ENCODE measurements at regions not wholly inside any gene's neighbourhood (a gene's known extent, or its start where the extent isn't known, plus 50 kb on each side); places are given as distances from the start of the nearest gene placed in this dataset.
"Not testable (repeated sequence)": the region's sequence is repeated elsewhere in the genome, so short reads cannot be mapped to it uniquely, and the experiment has no call there.

DNA sequence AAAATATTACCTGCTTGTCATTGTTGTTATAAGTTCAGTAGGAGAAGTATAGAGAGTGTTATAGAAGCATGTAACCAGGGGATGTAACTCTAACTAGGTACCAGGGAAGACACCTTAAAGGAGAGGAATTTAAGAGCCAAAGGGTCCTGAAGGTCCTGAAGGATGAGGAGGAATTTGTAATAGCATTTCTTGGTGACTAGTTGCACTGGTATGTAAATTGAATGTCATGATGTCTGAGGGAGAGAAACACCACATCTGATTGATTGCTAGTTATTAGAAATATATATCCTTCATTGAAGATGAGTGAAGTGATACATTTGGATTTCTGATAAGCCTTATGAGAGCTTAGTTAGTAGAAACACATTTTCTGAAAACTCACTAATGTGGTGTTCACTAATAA lies 643.8 kb downstream of the RFPL4B start:
- no peak for DNase-seq

DNA sequence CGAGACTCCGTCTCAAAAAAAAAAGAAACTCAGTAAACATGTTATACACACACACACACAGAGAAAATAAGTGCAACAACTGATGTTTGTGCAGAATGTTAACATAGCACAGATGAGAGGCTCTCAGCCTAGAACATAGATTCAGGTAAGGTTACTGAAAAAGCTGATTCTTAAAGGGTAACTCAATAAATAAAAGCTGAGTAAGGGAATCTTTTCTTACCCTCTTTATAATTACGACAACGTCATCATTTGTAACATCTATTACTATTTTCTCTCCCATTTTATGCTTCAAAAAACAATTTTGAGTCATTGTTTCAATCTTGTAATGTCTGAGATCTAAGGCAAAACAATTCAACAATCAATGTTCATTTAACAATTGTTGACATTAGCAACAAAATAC lies 644.8 kb downstream of the RFPL4B start:
- no peak for DNase-seq

DNA sequence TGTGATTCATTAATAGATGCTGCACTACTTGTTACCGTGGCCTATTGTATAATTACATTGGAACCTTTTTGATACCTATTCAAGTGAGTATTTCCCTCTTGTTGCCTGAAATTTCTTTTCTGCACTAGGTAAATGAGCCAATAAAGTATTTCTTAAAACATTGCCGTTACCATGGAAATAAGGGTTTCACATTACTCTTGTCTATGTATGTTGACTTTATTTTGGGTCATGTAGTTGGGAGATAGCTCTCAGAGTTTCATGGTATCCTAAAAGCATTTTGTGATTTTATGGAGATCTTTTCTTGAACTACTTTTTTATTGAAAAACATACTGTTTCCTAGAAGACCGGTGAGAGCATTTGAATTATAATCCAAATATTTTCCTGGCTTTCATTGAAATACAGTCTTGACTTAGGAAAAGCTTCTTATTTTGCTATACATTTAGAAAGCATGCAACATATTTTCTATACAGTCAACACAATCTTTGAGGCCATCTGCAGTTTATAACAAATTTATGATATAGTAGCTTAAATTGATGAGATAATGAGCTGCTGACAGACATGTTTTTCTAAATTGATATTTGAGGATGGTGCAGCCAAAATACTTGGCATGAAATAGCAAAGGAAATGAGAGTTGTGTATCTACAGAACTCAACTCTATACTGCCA lies 650.4 kb downstream of the RFPL4B start:
- DNase-seq = no peak

DNA sequence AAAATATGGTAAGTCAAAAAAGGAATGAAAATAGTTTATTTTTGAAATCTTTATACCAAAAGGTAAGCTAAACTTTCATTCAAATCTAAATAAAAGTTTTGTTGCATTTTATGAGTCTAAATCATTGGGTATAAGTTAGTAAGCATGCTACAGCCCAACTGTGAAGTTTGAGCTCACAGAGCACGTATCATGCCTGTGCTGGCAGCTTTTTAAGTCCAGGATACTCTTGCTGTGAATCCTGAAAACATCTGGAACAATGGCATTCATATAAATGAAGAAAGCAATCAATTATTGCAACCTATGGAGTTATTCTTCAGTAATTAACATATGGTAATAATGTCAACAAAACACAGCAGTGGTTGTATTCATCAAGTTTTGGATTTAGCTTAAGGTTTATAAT lies 656.9 kb downstream of the RFPL4B start:
- no peak for DNase-seq

DNA sequence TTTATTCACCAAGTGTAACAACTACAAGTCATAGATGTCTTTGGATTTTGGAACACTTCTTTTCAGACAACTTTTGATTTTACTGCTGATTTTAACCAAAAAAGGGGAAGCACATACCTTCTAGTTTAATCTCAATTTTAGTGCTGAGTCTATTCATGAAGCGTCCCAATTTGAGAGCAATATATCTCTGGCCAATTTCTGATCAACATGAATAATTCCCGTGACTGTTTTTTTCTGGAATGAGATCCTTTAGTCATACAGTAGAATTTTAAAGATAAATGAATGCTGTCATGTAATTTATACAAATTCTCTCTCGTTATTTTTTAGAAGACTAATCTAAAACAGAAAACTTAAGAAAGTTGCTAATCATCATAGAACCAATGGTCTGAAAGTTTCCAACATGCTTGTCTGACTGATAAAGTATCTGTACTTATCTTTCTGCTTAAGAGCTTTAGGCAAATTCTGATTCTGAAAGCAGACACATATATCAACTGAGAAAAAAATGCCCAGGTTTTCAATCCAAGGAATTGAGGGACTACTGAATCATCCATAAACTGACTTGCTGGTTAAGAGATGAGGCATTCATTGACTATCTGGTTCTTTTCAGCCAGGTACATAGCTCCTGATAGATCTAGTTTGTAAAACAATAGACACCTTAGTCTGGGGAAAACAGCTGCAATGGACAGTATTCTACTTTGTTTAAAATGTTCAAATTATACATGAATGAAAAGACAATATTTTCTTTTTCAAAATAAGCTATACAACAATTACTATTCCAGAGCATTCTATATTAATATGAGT lies 657.5 kb downstream of the RFPL4B start:
- DNase-seq = no peak

DNA sequence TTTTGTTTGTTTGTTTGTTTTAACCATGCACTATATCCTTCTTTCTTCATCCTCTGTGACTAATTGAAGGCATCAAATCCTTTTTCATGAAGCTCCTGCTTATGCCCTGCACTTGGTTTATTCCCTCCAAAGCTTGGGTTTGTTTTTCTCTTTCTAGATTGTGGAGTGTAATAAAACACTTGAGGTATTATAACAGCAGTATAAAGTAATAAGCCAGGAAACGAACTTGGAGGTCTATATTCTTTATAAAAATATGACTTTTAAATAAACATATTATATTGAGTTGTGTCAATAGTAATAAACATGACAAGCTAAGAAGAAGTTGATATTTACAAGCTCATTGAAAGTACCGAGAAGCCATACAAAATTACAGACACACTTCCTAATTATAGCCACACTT lies 659.4 kb downstream of the RFPL4B start:
- no peak for DNase-seq

DNA sequence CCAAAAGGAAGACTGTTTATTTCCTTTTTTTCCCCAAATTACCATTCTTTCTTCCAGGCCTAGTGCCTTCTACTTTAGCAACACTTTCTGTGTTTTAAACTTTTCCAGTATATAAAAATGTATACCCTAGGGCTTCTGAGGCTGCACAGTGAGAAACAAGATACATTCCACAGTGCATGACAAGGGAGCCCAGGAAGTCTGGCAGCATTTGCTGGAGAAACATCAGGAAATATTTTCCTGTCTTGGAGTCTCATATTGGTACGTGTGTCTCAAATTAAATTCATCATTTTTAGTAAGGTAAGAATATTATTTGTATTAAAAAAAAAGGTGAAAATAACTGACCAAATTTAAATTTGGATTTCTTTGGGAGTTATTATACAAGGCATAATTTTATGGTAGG lies 662.6 kb downstream of the RFPL4B start:
- no peak for DNase-seq

DNA sequence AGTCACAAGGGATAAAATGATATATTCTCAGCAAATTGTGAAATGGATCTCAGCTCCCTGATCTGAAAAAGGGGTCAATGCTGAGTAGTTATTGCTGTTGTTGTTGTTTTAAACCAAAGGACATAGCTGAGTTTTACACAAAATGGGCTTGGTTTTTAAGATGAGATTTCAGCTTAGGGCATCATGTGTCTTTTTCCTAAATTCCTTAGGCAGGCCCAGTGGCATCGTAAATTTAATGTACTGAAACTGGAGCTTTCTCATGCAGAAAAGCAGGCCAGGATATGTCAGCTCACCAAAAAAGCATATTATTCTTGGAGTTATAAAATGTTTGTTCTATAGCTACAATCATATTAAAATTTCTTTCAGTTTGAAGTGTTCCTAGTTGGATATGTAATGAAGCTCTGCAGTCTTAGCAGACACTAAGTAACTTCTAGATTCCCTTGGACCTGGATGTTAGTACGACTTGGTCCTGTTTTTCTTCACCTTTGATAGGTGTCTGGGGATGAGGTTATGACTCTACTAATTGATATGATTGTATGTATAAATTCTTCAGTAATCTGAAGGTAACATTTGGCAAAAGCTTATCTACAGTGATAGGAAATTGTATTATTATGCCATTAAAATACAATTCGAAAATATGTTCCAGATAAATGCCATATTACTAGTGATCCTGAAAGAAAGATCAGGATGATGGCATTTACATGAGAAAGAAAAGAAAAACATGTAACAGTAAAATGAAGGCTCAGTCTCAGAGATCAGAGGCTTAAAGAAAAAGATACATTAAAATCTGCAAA lies 663.3 kb downstream of the RFPL4B start:
- DNase-seq = no peak

DNA sequence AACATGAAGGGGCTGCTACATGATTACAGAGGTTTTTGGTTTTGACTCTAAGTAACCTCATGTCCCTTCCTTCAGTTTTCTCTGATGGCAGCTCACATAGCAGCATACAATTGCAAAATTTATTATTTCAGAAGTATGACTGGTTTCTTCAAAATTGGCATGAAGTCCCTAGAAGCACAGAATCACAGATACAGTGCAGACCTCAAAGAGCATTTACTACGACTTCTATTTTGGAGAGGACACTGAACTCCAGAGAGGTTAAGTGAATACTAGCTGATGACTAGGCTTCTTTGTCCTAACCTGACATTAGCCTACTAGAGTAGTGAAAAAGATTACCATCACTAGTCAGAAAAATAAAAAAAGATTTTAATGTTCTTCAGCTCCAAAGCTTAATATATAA lies 664.3 kb downstream of the RFPL4B start:
- DNase-seq = no peak

DNA sequence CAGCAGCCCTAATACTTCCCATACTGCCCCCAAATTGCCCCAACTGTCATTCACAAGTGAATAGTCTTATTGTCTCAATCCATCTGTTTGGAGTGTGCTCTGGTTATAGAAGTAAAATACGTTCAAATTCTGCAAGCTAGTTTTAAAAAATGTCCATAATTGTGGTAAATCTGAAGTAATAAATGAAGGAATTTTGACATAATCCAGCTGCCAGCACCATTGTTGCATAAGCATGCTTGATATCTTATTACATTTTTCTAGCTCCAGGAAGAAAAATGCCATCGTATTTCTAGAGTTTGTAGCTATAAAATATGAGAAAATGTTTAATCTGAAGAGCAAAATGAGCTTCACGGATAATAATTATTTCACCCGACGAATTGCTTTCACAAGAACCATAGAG lies 664.7 kb downstream of the RFPL4B start:
- DNase-seq = peak; percentile 33

DNA sequence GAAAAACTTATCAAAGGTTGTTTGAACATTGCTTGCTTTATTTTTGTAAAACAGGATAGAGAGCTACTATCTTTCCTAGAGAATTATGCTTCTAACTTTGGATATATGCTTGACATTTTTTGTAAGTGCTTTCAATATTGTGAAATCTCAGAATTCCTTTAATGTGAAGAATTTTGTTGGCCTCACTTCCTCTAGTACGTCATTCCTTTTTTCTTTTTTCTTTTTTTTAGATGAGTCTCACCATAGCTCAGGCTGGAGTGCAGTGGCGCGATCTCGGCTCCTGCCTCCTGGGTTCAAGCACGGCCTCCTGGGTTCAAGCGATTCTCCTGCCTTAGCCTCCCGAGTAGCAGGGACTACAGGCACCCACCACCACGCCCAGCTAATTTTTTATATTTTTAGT lies 668.1 kb downstream of the RFPL4B start:
- no peak for DNase-seq

DNA sequence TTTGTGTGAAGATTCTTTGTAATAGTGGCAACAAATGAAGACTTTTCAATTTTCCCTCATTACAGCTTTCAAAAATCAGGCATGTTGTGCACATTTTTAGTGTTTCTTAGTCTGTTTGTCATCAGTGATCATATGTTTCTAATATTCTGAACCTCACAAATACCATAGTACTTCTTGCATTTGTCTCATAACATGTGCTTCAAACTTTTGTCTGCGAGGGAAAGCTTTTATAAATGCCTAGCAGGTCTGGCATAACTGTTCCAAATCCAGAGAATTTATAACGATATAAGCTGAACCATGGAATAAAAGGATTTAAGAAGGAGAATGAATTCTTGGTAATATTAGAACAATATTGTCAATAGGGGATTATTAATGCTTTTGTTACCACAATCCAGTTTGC lies 670.2 kb downstream of the RFPL4B start:
- no peak for DNase-seq

DNA sequence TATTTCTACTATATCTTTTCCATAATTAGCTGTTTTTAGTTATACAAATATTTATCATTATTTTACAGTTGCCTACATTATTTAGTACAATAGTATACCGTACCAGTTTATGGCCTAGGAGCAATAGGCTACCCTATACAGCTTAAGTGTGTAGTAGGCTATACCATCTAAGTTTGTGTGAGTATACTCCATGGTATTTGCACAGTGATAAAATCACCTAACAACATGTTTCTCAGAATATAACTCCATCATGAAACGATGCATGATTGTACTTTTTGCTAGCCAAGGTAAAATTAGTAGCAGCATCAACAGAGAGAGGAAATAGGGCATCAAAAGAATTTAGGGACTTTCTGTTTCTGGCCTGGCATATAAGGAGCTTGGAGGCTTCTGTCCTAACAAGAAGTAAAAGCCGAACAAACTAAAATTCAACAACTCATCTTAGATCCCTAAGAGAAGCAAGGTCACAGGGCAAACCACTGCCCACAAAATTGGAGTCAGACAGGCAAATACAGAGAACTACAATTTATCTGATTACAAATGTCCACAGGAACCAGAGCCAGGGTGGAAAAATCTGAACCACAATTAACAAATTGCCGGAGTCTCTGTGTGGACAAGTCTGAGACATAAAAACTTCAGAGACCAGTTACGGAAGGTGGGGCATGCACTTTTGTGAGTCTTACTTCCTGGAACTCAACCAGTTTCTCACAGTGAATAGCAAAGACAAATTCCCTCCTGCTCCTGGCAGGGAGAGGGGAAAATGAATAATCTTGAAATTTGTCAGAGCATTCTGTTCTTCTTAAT lies 671.4 kb downstream of the RFPL4B start:
- peak; percentile 23 for DNase-seq

DNA sequence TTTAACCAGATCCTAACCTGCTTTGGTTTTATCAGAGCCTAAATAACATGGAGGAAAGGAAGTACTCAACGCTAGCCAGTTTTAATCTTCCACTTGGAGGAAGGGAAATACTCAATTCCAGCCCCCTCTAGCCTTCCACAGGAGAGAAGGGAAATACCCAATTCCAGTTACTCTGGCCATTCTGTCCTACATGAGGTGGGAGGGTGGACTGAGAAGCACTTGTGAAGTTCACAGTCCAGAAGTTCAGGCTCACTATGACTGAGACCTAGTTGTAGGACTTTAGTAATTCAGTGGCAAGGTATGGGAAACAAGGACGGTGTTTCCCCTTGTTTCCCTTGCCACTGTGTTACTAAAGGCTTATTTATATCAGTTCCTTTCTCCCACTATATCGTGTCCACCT lies 672.0 kb downstream of the RFPL4B start:
- DNase-seq = no peak

DNA sequence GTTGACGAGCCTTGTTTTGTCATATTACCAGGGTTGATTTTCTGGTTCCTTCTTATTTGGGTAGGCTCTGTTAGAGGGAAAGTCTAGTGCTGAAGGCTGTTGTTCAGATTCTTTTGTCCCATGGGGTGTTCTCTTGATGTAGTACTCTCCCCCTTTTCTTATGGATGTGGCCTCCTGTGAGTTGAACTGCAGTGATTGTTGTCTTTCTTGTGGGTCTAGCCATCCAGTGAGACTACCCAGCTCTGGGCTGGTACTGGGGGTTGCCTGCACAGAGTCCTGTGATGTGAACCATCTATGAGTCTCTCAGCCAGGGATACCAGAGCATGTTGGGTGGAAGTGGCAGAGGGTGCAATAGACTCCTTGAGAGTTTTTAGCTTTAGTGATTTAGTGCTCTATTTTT lies 680.6 kb downstream of the RFPL4B start:
- DNase-seq = no peak

DNA sequence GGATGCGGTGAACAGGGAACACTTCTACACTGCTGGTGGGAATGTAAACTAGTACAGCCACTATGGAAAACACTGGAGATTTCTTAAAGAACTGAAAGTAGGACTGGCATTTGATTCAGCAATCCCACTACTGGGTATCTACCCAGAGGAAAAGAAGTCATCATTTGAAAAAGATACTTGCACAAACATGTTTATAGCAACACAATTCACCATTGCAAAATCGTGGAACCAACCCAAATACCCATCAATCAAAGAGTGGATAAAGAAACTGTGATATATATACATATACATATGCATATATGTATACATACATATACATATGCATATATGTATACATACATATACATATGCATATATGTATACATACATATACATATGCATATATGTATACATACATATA lies 682.0 kb downstream of the RFPL4B start:
- DNase-seq = not testable (repeated sequence)

DNA sequence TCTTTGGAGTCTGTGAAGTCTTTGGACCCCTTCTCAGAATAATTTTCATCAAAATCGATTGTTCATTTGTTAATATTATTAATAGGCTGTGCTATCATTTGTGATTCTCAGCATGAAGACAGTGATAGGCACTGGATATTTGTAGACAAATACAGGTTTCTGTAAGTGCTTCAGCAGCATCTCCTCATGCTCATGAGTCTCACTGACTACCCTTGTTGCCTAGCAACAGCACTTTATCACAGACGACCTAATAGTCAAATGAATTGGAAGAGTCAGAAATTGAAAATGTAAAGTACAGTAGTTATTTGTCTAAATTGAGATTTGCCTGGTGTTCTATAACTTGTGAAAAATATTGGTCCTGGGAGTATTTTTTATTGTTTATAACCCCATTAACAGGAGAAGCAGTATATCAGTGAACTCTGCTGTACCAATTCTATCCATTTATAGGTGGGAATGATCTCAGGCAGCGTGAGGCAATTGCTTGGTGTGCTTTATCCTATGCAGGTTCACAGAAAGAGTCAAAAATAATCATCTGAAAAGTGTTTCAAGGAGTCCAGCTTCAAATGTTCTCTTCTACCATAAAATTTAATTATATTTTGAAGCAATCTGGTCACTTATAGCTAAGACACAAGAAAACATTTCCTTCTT lies 684.6 kb downstream of the RFPL4B start:
- no peak for DNase-seq

DNA sequence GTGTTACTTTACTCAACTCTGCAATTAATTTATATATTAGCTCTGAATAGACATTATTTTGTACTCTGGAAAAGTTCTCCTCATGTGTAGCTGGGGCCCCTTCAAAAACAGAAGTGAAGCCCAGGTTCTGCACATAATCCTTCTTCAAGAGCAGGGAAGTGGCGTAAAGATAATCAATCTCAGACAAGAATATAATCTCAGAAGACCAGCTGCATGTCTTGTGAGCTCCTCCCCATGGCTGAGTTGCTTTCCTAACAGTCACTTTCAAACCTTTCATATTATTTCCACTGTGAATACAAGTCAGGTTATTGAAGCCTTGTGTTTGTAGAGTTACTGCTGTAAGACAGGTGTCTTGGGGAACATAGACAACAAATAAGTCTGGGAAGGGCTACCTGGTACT lies 691.9 kb downstream of the RFPL4B start:
- no peak for DNase-seq

DNA sequence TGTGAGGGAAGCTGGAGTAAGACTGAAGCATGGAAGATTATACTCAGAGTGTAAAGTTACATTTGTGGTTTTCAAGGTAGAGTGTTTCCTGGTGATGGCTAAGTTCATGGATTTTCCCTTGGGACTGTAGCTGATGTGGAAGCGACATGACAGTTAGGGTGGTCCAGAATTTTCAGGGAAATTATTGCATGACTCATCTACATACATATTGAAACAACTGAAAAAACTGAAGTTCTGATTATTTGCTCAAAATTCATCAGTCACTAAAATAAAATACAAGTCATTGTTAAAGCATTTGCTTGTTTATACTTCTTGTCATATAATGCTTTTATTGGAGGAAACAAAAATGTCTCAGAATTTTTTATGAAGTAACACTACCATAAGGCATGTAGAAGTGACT lies 700.0 kb downstream of the RFPL4B start:
- no peak for DNase-seq

DNA sequence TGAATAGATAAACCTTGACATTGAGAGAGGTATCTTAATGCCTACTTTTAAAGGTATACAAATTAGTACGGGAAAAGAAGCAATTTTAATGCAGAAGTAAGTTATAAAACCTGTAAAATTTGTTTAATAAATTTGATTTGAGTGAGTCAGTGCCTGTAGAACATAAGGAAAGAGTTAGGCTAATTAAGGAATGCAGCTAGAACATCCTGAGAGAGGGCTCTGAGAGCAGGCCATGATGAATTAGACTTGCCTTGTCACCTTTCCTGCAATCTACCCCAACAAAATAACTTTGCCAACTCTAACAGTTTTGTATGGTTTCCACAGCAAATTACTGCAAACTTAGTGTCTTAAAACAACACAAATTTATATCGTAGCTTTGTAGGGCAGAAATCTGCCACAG lies 700.8 kb downstream of the RFPL4B start:
- DNase-seq = no peak

DNA sequence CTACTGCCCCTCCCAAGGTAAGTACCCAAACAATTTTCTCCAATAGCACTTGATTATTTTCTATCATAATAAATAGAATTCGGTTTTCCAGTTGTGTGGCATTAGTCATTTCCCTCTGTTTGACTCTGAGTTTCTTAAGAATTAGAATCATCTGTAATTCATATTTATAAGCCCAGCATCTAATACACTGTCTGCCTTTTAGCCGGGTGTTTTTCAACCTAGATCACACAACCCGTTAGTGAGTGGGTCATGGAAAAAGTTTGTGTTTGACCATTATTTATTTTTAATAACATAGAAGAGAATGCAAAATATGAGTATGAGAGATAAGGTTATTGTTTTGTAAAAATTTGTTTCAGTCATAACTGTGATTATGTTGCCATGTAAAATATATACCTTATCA lies 701.6 kb downstream of the RFPL4B start:
- DNase-seq = no peak

DNA sequence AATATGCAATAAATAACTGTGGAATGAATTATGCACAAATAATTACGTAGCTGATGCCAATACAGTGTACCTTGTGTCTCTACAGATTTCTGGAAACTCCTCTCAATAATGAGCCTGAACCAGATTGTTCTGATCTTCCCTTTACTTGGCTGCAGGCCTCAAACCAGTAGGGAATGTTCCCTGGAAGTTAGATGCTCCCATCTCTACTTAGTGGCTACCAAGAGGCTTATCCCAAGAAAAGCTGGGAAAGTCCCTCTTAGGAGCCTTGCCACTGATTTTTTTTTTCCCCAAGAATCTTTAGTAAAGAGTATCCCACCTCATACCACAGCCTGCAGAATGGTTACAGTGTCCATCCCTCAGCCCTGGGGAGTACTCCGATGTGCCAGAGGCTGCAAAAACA lies 702.1 kb downstream of the RFPL4B start:
- DNase-seq = no peak

All from renal pelvis (tissue), 1 donor.